Cardiac fibroblast (primary cell): ENCODE measurements at regions not wholly inside any gene's neighbourhood (a gene's known extent, or its start where the extent isn't known, plus 50 kb on each side); places are given as distances from the start of the nearest gene placed in this dataset.

Experiments
- DNase-seq, 2 donors: peaks; one replicate each; pipeline versions ENCODE4 v3.0.0 to v3.0.0-alpha.2; 2010; ENCODE audit warnings: low read depth in 2 of 2
- H3K4me3 ChIP-seq, 2 donors: replicated peaks in 1 of 2; 1 replicate in 1 of 2; 2 replicates in 1 of 2; pipeline ENCODE4 v1.5.1; 2011; ENCODE audit warnings: low read depth in 2 of 2, low read length in 2 of 2, mild to moderate bottlenecking in 2 of 2, moderate library complexity in 1 of 2
- CTCF ChIP-seq: IDR thresholded peaks from one replicate; pipeline ENCODE4 v1.5.1; 2011; ENCODE audit warnings: low read depth, mild to moderate bottlenecking, low read length, inconsistent platforms

- H3K4me3 ChIP-seq, result no peak overlapping the region
- DNase-seq, result peak in 1 of 2 donors; percentile 31
- TF ChIP-seq CTCF, result no peak
These were observed 120.7 kb upstream of the FHL2 start for GRCh38 chr2:105519516-105519915.

DNA sequence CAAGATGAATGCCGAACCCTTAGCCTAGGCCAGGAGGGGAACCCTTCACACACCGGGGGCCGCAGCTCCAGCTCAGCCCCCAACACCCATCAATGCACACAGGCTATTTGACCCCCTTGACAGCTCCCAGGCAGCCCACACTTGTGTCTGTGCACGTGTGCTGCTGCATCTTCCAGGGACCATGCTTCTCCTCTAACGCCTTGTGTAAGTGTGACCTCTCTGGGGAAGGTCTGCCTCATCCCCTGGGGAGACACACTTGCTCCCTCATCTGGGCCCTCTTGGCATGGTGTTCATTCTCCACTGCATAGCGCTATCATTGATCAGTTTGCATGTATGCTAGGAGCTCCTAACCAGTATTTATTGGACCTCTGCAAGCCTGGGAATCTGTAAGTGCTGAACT lies 120.0 kb upstream of the FHL2 start:
- TF ChIP-seq CTCF, result no peak
- DNase-seq, result no peak
- H3K4me3 ChIP-seq, result no peak overlapping the region

GRCh38 chr2:105517814-105518705 lies 119.2 kb upstream of the FHL2 start:
- no peak for TF ChIP-seq CTCF
- H3K4me3 ChIP-seq, result no peak overlapping the region
- DNase-seq, result peak; percentile 73 to 91

DNA sequence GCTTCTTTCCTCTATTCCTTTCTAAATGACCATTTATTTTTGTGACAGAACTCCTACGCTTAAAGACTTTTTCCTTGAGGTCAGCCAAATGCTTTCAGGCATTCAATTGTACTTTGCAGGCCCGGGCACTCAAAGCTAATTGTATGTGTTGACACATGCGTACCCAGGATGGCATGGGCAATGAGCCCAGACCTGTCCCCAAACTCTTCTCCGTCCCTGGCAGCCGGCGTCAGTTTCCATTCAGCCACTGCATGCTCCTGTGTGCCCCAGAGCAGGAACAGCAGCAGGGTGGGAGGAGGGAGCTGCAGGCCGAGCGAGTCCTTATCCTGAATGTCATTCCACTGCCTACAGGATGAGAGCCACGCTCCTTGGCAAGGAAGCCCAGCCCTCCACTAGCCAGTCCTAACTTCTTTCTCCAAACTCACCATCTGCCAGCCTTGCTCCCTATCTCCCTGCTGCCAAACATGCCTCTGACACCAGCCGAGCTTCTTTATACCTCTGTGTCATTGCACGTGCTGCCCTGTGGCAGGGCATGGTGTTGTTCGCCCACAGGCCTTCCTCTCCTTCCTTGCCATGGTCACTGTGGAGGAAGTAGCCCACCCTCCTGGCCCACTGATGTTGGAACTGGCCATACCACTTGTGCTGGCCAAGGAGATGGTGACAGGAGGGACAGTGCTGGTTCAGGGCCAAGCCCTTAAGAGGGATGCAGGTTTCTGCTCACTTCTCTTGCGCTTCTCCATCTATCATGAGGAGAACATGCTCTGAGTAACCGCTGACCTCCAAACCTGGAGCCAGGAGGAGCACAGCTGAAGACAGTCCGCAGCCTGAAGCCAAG lies 116.9 kb upstream of the FHL2 start:
- TF ChIP-seq CTCF, result no peak
- no peak for DNase-seq
- H3K4me3 ChIP-seq, result no peak overlapping the region

DNA sequence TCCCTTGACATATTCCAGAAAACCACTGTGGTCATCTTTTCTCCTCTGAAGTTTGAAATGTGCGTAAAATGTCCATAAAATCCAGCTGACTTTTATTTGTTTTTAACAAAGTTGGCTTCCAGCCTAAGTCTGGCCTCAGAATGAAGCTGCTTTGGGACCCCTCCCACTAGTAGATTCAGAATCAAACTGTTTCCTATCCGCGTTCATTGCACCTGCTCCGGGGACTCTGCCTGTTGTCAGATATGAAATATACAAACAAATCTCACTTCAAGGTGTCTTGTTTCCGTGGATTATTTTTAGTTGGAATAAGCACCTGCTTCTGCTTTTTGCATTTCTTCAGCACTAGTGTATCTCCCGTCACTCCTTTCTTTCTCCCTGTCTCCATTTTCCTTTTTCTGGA lies 115.7 kb upstream of the FHL2 start:
- no peak overlapping the region for H3K4me3 ChIP-seq
- no peak for DNase-seq
- TF ChIP-seq CTCF, result no peak

- peak; percentile 68 to 74 for DNase-seq
- H3K4me3 ChIP-seq, result no peak overlapping the region
- TF ChIP-seq CTCF, result no peak
These were observed 112.1 kb upstream of the FHL2 start for GRCh38 chr2:105510761-105511528.
